Gastrocnemius medialis (tissue), 4 donors: ENCODE measurements at regions not wholly inside any gene's neighbourhood (a gene's known extent, or its start where the extent isn't known, plus 50 kb on each side); places are given as distances from the start of the nearest gene placed in this dataset.

ENCODE experiments used
- POLR2A ChIP-seq, 2 donors: fragments of 450-650 bp; IDR thresholded peaks; one replicate each; pipeline ENCODE4 v1.6.1; 2017; ENCODE audit warnings: antibody characterized with exemption in 2 of 2, mild to moderate bottlenecking in 2 of 2, moderate library complexity in 2 of 2
- TF ChIP-seq, protein P1 (sequence below), 5 experiments: fragments of 450-650 bp in 3 of 5; fragments of 200-600 bp in 2 of 5; sonication (generic) in 2 of 5; IDR thresholded peaks in 4 of 5; conservative IDR thresholded peaks in 1 of 5; 1 replicate in 4 of 5; 2 replicates in 1 of 5; pipeline ENCODE4 v1.5.1; 2016 to 2019; ENCODE audit warnings: antibody characterized with exemption in 5 of 5, mild to moderate bottlenecking in 3 of 5, moderate library complexity in 3 of 5

DNA sequence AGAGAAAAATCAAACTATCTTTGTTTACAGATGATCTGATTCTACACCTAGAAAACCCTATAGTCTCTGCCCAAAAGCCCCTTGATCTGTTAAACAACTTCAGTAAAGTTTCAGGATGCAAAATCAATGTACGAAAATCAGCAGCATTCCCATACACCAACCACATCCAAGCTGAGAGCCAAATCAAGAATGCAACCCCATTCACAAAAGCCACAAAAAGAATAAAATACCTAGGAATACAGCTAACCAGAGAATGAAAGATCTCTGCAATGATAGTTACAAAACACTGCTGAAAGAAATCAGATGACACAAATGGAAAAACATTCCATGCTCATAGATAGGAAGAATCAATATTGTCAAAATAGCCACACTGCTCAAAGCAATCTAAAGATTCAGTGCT is 265.7 kb downstream of the AEBP2 start:
- TF ChIP-seq, protein P1, sequence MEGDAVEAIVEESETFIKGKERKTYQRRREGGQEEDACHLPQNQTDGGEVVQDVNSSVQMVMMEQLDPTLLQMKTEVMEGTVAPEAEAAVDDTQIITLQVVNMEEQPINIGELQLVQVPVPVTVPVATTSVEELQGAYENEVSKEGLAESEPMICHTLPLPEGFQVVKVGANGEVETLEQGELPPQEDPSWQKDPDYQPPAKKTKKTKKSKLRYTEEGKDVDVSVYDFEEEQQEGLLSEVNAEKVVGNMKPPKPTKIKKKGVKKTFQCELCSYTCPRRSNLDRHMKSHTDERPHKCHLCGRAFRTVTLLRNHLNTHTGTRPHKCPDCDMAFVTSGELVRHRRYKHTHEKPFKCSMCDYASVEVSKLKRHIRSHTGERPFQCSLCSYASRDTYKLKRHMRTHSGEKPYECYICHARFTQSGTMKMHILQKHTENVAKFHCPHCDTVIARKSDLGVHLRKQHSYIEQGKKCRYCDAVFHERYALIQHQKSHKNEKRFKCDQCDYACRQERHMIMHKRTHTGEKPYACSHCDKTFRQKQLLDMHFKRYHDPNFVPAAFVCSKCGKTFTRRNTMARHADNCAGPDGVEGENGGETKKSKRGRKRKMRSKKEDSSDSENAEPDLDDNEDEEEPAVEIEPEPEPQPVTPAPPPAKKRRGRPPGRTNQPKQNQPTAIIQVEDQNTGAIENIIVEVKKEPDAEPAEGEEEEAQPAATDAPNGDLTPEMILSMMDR (IDR thresholded peaks at IDR 0.05 in 4 of 5, conservative IDR thresholded peaks at IDR 0.05 in 1 of 5) = no peak
- no peak for TF ChIP-seq POLR2A (IDR thresholded peaks at IDR 0.05)
